Astrocyte of the spinal cord (primary cell): ENCODE measurements at regions not wholly inside any gene's neighbourhood (a gene's known extent, or its start where the extent isn't known, plus 50 kb on each side); places are given as distances from the start of the nearest gene placed in this dataset.

ENCODE experiments used
- DNase-seq: peaks from one replicate; pipeline ENCODE4 v3.0.0; 2011; ENCODE audit warnings: low read depth, low spot score
- H3K4me3 ChIP-seq: 2 replicates; pipeline ENCODE4 v1.5.1; 2011; ENCODE audit warnings: low read depth, mild to moderate bottlenecking, low read length, moderate library complexity
- CTCF ChIP-seq: IDR thresholded peaks from 2 replicates; pipeline ENCODE4 v1.5.1; 2012; ENCODE audit warnings: low read depth, mild to moderate bottlenecking, low read length, inconsistent platforms
- in situ Hi-C: cut with HindIII; loops from 2 replicates; pipeline ENCODE4 v1.10.0; 2017; ENCODE audit warnings: low sequenced_read_pairs

- no peak overlapping the region for H3K4me3 ChIP-seq
- in situ Hi-C loops: no loop called here
- DNase-seq: peak; percentile 26
- TF ChIP-seq CTCF: peak; percentile 36
These were observed 416.6 kb upstream of the MAGEB18 start for GRCh38 chrX:25721564-25721963.

- H3K4me3 ChIP-seq: no peak overlapping the region
- DNase-seq: peak; percentile 22
- in situ Hi-C loops: no loop called here
- no peak for TF ChIP-seq CTCF
These were observed 411.6 kb upstream of the MAGEB18 start for GRCh38 chrX:25726539-25726938.

- no peak for DNase-seq
- in situ Hi-C loops: no loop called here
- no peak overlapping the region for H3K4me3 ChIP-seq
- TF ChIP-seq CTCF: no peak
These were observed 405.0 kb upstream of the MAGEB18 start for GRCh38 chrX:25733148-25733547.

- in situ Hi-C loops: no loop called here
- TF ChIP-seq CTCF: no peak
- H3K4me3 ChIP-seq: no peak overlapping the region
- DNase-seq: no peak
These were observed 400.6 kb upstream of the MAGEB18 start for GRCh38 chrX:25737540-25737939.

- DNase-seq: no peak
- no peak overlapping the region for H3K4me3 ChIP-seq
- no peak for TF ChIP-seq CTCF
- in situ Hi-C loops: no loop called here
These were observed 395.8 kb upstream of the MAGEB18 start for GRCh38 chrX:25742334-25742733.

GRCh38 chrX:25754399-25754798 lies 383.7 kb upstream of the MAGEB18 start:
- TF ChIP-seq CTCF: no peak
- in situ Hi-C loops: no loop called here
- DNase-seq: no peak
- H3K4me3 ChIP-seq: no peak overlapping the region

GRCh38 chrX:25755194-25755593 lies 382.9 kb upstream of the MAGEB18 start:
- no peak overlapping the region for H3K4me3 ChIP-seq
- no peak for TF ChIP-seq CTCF
- in situ Hi-C loops: no loop called here
- DNase-seq: no peak
